Fibroblast of the aortic adventitia (primary cell): ENCODE measurements at regions not wholly inside any gene's neighbourhood (a gene's known extent, or its start where the extent isn't known, plus 50 kb on each side); places are given as distances from the start of the nearest gene placed in this dataset.

Source experiments
- DNase-seq: peaks from one replicate; pipeline ENCODE4 v3.0.0-alpha.2; 2010; ENCODE audit warnings: low read depth
- H3K4me3 ChIP-seq: 2 replicates; pipeline ENCODE4 v1.5.1; 2011; ENCODE audit warnings: low read depth, mild to moderate bottlenecking, control low read depth, low read length, moderate library complexity
- TF ChIP-seq, protein P1 (sequence below): IDR thresholded peaks from 2 replicates; pipeline ENCODE4 v1.5.1; 2011; ENCODE audit warnings: mild to moderate bottlenecking, low read length, control low read depth, inconsistent platforms; ENCODE audit not compliant: insufficient read depth

DNA sequence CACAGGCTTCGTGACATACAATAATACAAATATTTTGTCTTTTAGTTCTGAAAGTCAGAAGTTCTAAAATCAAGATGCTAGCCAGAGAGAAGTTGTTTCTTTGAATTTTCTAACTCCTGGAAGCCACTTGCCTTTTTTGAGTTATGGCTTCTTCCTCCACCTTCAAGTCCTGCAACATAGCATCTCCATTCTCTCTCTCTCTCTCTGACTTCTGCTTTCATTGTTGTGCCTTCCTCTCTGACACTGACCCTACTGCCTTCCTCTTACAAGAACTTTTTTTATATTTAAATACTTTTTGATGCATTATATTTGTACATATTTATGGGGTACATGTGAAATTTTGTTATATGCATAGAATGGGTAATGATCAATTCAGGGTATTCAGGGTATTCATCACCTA, 205.9 kb downstream of the MAP2K6 start:
- TF ChIP-seq, protein P1, sequence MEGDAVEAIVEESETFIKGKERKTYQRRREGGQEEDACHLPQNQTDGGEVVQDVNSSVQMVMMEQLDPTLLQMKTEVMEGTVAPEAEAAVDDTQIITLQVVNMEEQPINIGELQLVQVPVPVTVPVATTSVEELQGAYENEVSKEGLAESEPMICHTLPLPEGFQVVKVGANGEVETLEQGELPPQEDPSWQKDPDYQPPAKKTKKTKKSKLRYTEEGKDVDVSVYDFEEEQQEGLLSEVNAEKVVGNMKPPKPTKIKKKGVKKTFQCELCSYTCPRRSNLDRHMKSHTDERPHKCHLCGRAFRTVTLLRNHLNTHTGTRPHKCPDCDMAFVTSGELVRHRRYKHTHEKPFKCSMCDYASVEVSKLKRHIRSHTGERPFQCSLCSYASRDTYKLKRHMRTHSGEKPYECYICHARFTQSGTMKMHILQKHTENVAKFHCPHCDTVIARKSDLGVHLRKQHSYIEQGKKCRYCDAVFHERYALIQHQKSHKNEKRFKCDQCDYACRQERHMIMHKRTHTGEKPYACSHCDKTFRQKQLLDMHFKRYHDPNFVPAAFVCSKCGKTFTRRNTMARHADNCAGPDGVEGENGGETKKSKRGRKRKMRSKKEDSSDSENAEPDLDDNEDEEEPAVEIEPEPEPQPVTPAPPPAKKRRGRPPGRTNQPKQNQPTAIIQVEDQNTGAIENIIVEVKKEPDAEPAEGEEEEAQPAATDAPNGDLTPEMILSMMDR = no peak
- no peak overlapping the region for H3K4me3 ChIP-seq
- no peak for DNase-seq

DNA sequence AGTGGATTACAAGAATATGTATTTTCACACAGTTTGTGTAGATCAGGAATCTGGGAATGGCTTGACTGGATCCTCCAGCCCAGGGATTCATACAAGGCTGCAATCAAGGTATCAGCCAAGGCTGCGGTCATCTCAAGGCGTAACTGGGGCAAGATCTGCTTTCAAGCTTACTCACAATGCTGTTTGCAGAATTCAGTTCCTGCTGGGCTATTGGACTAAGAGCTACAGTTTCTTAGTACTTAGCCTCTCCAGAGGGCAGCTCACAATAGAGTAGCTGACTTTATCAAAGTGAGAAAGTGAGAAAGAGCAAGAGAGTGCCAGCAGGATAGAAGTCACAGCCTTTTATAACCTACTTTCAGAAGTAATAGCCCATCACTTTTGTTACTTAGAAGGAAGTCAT, 211.0 kb downstream of the MAP2K6 start:
- no peak for DNase-seq
- H3K4me3 ChIP-seq = no peak overlapping the region
- TF ChIP-seq, protein P1 = no peak

DNA sequence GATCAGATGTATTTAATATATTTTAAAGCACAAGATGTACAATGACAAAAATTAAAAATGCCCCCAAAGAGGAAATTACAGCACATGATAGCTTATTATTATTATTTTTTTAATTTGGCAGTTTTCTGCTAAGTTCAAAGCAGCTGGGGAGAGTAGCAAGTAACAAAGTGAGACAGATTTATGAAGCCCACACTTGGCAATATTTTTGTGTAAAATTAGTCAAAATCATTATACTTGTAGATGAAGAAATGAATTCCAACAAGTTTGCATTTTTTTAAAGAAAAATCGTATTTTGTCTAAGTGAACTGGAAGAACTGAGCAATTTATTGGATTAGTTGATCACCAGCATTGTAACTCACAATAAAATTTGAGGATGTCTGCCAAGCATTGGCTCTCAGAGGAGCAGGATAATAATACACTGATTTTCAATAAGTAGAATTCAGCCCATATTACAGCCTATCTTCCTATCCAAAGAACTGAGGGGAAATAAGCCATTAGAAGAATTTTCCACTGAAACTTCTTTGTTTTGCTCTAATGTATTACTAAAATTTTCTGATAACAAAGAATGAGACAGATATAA, 215.6 kb downstream of the MAP2K6 start:
- TF ChIP-seq, protein P1 = no peak
- no peak overlapping the region for H3K4me3 ChIP-seq
- no peak for DNase-seq

DNA sequence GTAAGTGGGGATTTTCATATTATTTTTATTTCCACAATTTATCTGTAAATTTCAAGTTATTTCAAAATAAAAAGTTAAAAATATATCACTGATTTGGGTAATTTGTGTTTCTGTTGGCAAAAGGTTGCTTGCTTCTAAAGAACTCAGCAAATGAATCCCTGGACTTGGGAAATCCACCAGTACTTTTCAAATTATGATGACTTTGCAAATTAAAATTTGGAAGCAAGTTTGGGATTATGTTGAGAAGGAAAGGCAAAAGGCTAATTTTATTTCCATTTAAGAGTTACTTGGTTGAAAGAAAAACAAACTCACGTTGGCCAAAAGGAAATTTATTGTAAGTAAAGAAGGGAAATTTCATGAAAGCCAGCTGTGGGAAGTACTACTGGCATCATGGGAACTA, 220.3 kb downstream of the MAP2K6 start:
- H3K4me3 ChIP-seq = no peak overlapping the region
- TF ChIP-seq, protein P1 = no peak
- no peak for DNase-seq

DNA sequence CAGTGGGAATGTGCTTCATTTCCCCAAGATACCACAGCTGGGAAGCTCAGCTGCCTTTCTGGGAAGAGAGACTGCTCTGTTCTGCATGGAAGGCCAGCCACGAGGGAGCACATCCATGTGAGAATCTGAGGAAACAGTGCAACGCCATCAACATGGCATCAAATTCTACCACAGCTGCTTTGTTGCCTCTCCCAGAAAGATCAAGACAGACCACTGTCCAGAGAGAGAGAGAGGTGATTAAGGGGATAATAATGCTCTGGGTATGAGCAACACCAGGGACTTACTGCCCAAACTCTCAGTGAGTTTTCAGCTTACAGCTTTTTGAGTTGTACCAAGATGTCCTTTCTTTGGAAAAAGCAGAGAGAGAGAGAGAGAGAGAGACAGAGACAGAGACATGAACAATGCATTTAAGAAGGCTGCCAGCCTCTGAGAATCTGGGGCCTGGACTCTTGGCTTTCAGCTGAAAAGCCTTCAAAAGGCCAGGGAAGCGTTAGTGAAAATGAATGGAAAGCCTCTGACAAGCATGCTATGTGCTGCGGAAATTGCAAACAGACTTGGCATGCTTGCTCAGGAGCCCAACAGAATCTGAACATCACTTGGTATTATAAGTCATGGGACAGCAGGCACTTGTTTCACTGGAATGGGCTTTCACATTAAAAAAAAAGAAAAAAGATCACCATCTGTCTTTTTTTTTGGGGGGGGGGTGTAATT, 223.1 kb downstream of the MAP2K6 start:
- no peak overlapping the region for H3K4me3 ChIP-seq
- peak; percentile 53 for DNase-seq
- TF ChIP-seq, protein P1 = no peak

DNA sequence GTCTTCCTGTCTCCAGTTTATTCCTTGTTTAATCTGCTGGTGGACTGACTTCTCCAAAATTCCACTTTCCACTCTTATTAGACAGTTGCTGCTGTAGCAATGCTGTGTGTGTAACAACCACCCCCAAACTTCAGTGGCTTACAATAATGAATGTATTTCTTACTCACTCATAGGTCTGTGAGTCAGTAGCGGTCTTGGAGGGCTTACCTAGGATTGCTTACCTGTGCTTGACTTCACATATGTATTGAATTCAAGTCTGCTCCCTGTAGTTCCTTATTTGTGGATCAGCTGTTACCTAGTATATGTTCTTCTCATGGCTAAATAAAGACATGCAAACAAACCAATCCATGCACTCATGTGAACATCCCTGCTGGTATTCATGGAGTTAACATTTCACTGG, 224.6 kb downstream of the MAP2K6 start:
- no peak for DNase-seq
- TF ChIP-seq, protein P1 = no peak
- no peak overlapping the region for H3K4me3 ChIP-seq

DNA sequence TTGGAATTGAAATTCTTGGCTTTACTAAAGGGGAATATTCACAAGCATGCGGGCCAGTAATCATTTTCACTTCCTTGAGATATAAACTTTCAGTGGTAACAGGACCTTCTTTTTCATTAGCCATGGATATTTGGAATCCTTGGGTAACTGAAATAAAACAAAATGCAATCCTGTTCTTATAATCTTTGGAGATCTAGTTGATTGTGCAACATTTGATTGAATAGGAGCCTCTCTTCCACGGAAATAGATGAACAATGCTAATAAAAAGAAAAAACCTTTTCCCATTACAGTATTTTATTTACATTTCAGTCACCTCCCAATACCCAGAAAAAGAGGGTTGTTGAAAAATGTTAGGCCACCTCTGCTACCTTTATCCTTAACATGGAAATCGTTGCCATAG, 225.6 kb downstream of the MAP2K6 start:
- TF ChIP-seq, protein P1 = no peak
- no peak overlapping the region for H3K4me3 ChIP-seq
- DNase-seq = no peak
